Panc1 (cell line): ENCODE measurements at regions not wholly inside any gene's neighbourhood (a gene's known extent, or its start where the extent isn't known, plus 50 kb on each side); places are given as distances from the start of the nearest gene placed in this dataset.

Experiments used
- ATAC-seq: fragments of 200-7000 bp; cut with Tn5 transposase; 2 replicates; pipeline ENCODE4 v1.9.1; 2020; ENCODE audit warnings: mild to moderate bottlenecking, moderate library complexity
- BruUV-seq: library from RNA; stranded (reverse); fragments of 400-500 nt; replicated peaks from 2 replicates; lab custom pipeline; 2021; lab: Mats Ljungman, UMichigan
- CTCF ChIA-PET: fragments of 300-600 bp; sonication (Branson Sonifier 250); formaldehyde crosslinking; loops from one replicate; lab custom pipeline; 2022; ENCODE audit warnings: antibody characterized with exemption; lab: Charles Lee
- POLR2A ChIA-PET: fragments of 300-600 bp; sonication (Branson Sonifier 250); formaldehyde crosslinking; loops from one replicate; lab custom pipeline; 2022; ENCODE audit warnings: antibody characterized with exemption; lab: Charles Lee
- DNase-seq: peaks from one replicate; pipeline ENCODE4 v3.0.0-alpha.2; 2010; ENCODE audit warnings: low read depth, low spot score
- H3K27ac ChIP-seq: 2 replicates; pipeline ENCODE4 v1.5.1; 2011; ENCODE audit warnings: mild to moderate bottlenecking, low read length, inconsistent platforms
- H3K27me3 ChIP-seq: fragments of 200-500 bp; sonication (Bioruptor generic); 2 replicates; pipeline ENCODE4 v1.6.0; 2014; ENCODE audit warnings: low read length, inconsistent platforms; ENCODE audit not compliant: control insufficient read depth, insufficient read depth
- H3K36me3 ChIP-seq: fragments of 200-500 bp; sonication (Bioruptor generic); 2 replicates; pipeline ENCODE4 v1.5.1; 2014; ENCODE audit warnings: inconsistent platforms, mild to moderate bottlenecking, low read length, moderate library complexity; ENCODE audit not compliant: control insufficient read depth, insufficient read depth
- H3K4me1 ChIP-seq: 2 replicates; pipeline ENCODE4 v1.5.1; 2011; ENCODE audit warnings: inconsistent platforms, mild to moderate bottlenecking, low read length, moderate library complexity; ENCODE audit not compliant: control insufficient read depth, insufficient read depth
- H3K4me3 ChIP-seq, 2 experiments: 2 replicates each; pipeline ENCODE4 v1.5.1; 2011 to 2012; ENCODE audit warnings: low read depth in 2 of 2, low read length in 2 of 2, mild to moderate bottlenecking in 2 of 2, inconsistent platforms in 1 of 2, moderate library complexity in 1 of 2
- H3K9me3 ChIP-seq: fragments of 200-500 bp; sonication (Bioruptor generic); 2 replicates; pipeline ENCODE4 v1.5.1; 2014; ENCODE audit warnings: low read depth, mild to moderate bottlenecking, inconsistent platforms, low read length, moderate library complexity; ENCODE audit not compliant: control insufficient read depth, insufficient read depth
- POLR2AphosphoS5 ChIP-seq: IDR thresholded peaks from 2 replicates; pipeline ENCODE4 v1.6.1; 2012; ENCODE audit warnings: mild to moderate bottlenecking, low read depth, low read length, moderate library complexity
- SIN3A ChIP-seq: IDR thresholded peaks from 2 replicates; pipeline ENCODE4 v1.6.1; 2012; ENCODE audit warnings: low read depth, mild to moderate bottlenecking, low read length, moderate library complexity, borderline replicate concordance; ENCODE audit not compliant: insufficient read depth
- TCF7L2 ChIP-seq: IDR thresholded peaks from 2 replicates; pipeline ENCODE4 v1.6.1; 2011; ENCODE audit warnings: mild to moderate bottlenecking, low read depth, low read length, inconsistent platforms
- in situ Hi-C: cut with HindIII; loops from 2 replicates; pipeline ENCODE4 v1.10.0; 2016; ENCODE audit warnings: low sequenced_read_pairs, low pct_unique_long_range_greater_than_20kb
- intact Hi-C: fragments of 100-400 bp; cut with micrococcal nuclease; formaldehyde crosslinking; loops from one replicate; pipeline ENCODE4 v1.10.0; 2022; ENCODE audit not compliant: unreplicated experiment
- TF ChIP-seq, protein P1 (sequence below), 2 experiments: IDR thresholded peaks; 2 replicates each; pipeline ENCODE4 v1.6.1; 2011 to 2012; ENCODE audit warnings: low read depth in 2 of 2, control low read depth in 1 of 2, low read length in 1 of 2, mild to moderate bottlenecking in 1 of 2, moderate library complexity in 1 of 2; ENCODE audit not compliant: insufficient read depth in 1 of 2
- TF ChIP-seq, protein P2 (sequence below): fragments of 450-650 bp; IDR thresholded peaks from 2 replicates; pipeline ENCODE4 v1.5.1; 2017; ENCODE audit warnings: mild to moderate bottlenecking

DNA sequence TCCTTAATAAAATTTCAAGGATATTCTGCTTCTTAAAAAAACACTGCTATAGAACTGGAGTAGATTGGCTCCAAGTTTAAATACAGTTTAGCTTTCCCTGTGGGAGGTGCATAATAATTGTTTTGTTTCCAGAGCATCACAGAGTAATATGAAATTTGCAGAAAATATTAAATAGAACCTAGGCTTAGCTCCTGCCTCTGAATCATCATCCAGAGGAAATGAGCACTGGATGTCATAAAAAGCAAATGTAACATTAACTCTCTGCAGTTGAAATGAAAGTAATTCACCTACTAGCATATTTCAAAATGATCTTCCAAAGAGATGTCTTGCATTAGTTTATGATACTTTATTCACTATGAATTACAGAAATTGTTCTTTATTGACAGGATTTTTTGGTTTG is 769.8 kb downstream of the C12orf50 start:
- no peaks in the 10 kb centered on the region for H3K4me1 ChIP-seq
- CTCF ChIA-PET: no interaction called here
- no peaks in the 10 kb centered on the region; the same call in 1 of the 2 replicates for H3K9me3 ChIP-seq
- ATAC-seq (no peak), DNase-seq (no peak)
- TF ChIP-seq, protein P1, sequence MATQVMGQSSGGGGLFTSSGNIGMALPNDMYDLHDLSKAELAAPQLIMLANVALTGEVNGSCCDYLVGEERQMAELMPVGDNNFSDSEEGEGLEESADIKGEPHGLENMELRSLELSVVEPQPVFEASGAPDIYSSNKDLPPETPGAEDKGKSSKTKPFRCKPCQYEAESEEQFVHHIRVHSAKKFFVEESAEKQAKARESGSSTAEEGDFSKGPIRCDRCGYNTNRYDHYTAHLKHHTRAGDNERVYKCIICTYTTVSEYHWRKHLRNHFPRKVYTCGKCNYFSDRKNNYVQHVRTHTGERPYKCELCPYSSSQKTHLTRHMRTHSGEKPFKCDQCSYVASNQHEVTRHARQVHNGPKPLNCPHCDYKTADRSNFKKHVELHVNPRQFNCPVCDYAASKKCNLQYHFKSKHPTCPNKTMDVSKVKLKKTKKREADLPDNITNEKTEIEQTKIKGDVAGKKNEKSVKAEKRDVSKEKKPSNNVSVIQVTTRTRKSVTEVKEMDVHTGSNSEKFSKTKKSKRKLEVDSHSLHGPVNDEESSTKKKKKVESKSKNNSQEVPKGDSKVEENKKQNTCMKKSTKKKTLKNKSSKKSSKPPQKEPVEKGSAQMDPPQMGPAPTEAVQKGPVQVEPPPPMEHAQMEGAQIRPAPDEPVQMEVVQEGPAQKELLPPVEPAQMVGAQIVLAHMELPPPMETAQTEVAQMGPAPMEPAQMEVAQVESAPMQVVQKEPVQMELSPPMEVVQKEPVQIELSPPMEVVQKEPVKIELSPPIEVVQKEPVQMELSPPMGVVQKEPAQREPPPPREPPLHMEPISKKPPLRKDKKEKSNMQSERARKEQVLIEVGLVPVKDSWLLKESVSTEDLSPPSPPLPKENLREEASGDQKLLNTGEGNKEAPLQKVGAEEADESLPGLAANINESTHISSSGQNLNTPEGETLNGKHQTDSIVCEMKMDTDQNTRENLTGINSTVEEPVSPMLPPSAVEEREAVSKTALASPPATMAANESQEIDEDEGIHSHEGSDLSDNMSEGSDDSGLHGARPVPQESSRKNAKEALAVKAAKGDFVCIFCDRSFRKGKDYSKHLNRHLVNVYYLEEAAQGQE (IDR thresholded peaks at IDR 0.05; ENCODE audit: insufficient read depth in 1 of 2, low read depth in 2 of 2, low read length in 1 of 2): no peak
- TF ChIP-seq POLR2AphosphoS5 (no peak), TCF7L2 (no peak), SIN3A (no peak)
- TF ChIP-seq, protein P2, sequence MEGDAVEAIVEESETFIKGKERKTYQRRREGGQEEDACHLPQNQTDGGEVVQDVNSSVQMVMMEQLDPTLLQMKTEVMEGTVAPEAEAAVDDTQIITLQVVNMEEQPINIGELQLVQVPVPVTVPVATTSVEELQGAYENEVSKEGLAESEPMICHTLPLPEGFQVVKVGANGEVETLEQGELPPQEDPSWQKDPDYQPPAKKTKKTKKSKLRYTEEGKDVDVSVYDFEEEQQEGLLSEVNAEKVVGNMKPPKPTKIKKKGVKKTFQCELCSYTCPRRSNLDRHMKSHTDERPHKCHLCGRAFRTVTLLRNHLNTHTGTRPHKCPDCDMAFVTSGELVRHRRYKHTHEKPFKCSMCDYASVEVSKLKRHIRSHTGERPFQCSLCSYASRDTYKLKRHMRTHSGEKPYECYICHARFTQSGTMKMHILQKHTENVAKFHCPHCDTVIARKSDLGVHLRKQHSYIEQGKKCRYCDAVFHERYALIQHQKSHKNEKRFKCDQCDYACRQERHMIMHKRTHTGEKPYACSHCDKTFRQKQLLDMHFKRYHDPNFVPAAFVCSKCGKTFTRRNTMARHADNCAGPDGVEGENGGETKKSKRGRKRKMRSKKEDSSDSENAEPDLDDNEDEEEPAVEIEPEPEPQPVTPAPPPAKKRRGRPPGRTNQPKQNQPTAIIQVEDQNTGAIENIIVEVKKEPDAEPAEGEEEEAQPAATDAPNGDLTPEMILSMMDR: no peak
- H3K27me3 ChIP-seq: no peaks in the 10 kb centered on the region
- in situ Hi-C loops (no loop called here), intact Hi-C loops (no loop called here)
- POLR2A ChIA-PET: no interaction called here
- no peak overlapping the region for H3K27ac ChIP-seq
- BruUV-seq: no TSS peak
- no peaks in the 10 kb centered on the region for H3K36me3 ChIP-seq
- H3K4me3 ChIP-seq: no peak overlapping the region

DNA sequence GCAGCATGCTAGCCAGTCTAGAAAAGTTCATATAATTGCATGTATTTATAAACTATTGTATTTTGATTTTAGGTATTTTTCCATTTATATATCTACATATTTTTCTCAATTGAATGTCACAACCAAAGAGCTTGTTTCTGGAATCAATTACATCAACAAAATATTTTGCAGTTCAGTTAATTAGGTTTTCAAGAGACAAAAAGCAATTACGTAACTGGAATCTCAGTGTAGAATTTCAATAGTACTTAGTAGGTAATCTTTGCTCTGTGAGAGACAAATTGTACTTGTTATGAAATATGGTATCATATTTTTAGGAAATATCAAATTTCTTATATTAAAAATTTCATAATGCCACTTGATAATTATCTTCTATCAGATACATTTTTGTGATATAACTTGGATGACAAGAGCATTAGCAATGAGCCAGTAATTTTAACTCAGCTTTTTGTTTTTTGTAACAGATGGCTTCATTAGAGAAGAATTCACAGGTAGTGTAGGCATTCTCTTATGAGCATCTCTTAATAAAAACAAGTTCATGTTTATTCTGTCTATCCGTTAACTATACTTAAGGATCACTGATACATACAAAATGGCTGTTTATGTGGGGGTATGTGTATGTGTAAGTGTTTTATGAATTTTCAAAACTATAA is 774.7 kb downstream of the C12orf50 start:
- TF ChIP-seq, protein P1 (IDR thresholded peaks at IDR 0.05; ENCODE audit: insufficient read depth in 1 of 2, low read depth in 2 of 2, low read length in 1 of 2): no peak
- TF ChIP-seq, protein P2: no peak
- TF ChIP-seq POLR2AphosphoS5 (no peak), TCF7L2 (no peak), SIN3A (no peak)
- no peak overlapping the region for H3K4me3 ChIP-seq
- DNase-seq (no peak), ATAC-seq (no peak)
- H3K36me3 ChIP-seq: no peaks in the 10 kb centered on the region
- in situ Hi-C loops: no loop called here
- intact Hi-C loops: no loop called here
- H3K27me3 ChIP-seq: no peaks in the 10 kb centered on the region
- no TSS peak for BruUV-seq
- H3K9me3 ChIP-seq: peaks cover 5% of the 10 kb centered on the region; the same call in 1 of the 2 replicates
- CTCF ChIA-PET: no interaction called here
- H3K4me1 ChIP-seq: no peaks in the 10 kb centered on the region
- H3K27ac ChIP-seq: no peak overlapping the region
- POLR2A ChIA-PET: no interaction called here
